GM23338 (cell line): ENCODE measurements at regions not wholly inside any gene's neighbourhood (a gene's known extent, or its start where the extent isn't known, plus 50 kb on each side); places are given as distances from the start of the nearest gene placed in this dataset.

Experiments used
- ATAC-seq: fragments of 200-7000 bp; cut with Tn5 transposase; 3 replicates; pipeline ENCODE4 v1.9.1; 2020
- DNase-seq: peaks from one replicate; pipeline ENCODE4 v3.0.0-alpha.2; 2015; ENCODE audit warnings: low spot score
- H2AFZ ChIP-seq: fragments of 200-600 bp; sonication (generic); 2 replicates; pipeline ENCODE4 v1.8.0; 2016; ENCODE audit warnings: antibody characterized with exemption, mild to moderate bottlenecking, moderate library complexity
- H3F3A ChIP-seq: fragments of 200-600 bp; sonication (generic); replicated peaks from 2 replicates; pipeline ENCODE4 v1.8.0; 2017; ENCODE audit warnings: antibody characterized with exemption, mixed run types, low read depth
- H3K27ac ChIP-seq: fragments of 200-600 bp; sonication (generic); 2 replicates; pipeline ENCODE4 v1.6.1; 2016; ENCODE audit warnings: low read depth
- H3K27me3 ChIP-seq: fragments of 200-600 bp; sonication (generic); 2 replicates; pipeline ENCODE4 v1.8.0; 2016; ENCODE audit warnings: mild to moderate bottlenecking, mixed run types, moderate library complexity; ENCODE audit not compliant: insufficient read depth
- H3K36me3 ChIP-seq: fragments of 200-600 bp; sonication (generic); 2 replicates; pipeline ENCODE4 v1.8.0; 2016; ENCODE audit warnings: mild to moderate bottlenecking; ENCODE audit not compliant: insufficient read depth
- H3K4me1 ChIP-seq: fragments of 200-600 bp; sonication (generic); 2 replicates; pipeline ENCODE4 v1.8.0; 2016; ENCODE audit warnings: mild to moderate bottlenecking, moderate library complexity; ENCODE audit not compliant: insufficient read depth
- H3K4me2 ChIP-seq: fragments of 200-600 bp; sonication (generic); 2 replicates; pipeline ENCODE4 v1.7.1; 2017; ENCODE audit warnings: mixed run types
- H3K4me3 ChIP-seq: fragments of 200-600 bp; sonication (generic); 2 replicates; pipeline ENCODE4 v1.6.1; 2016; ENCODE audit warnings: mixed run types
- H3K79me2 ChIP-seq: fragments of 200-600 bp; sonication (generic); replicated peaks from 2 replicates; pipeline ENCODE4 v1.8.0; 2017; ENCODE audit warnings: mild to moderate bottlenecking; ENCODE audit not compliant: insufficient read depth
- H3K9me2 ChIP-seq: fragments of 200-600 bp; sonication (generic); 2 replicates; pipeline ENCODE4 v1.8.0; 2017; ENCODE audit not compliant: insufficient read depth
- H4K20me1 ChIP-seq: fragments of 200-600 bp; sonication (generic); replicated peaks from 2 replicates; pipeline ENCODE4 v1.8.0; 2017; ENCODE audit warnings: mild to moderate bottlenecking; ENCODE audit not compliant: insufficient read depth
- H3K27ac Mint-ChIP-seq: 2 replicates; pipeline ENCODE4 v1.8.0; 2020; ENCODE audit warnings: inconsistent platforms, mild to moderate bottlenecking, moderate library complexity, mixed read lengths
- H3K27me3 Mint-ChIP-seq: 3 replicates; pipeline ENCODE4 v1.8.0; 2022; ENCODE audit warnings: low read depth, mild to moderate bottlenecking, moderate library complexity, mixed read lengths, inconsistent platforms; ENCODE audit not compliant: insufficient read depth, poor library complexity
- H3K36me3 Mint-ChIP-seq: 3 replicates; pipeline ENCODE4 v1.8.0; 2021; ENCODE audit warnings: low read depth, mild to moderate bottlenecking, inconsistent platforms, moderate library complexity, mixed read lengths
- H3K4me1 Mint-ChIP-seq: 3 replicates; pipeline ENCODE4 v1.8.0; 2020; ENCODE audit warnings: mild to moderate bottlenecking, inconsistent platforms, mixed read lengths
- H3K4me3 Mint-ChIP-seq: 3 replicates; pipeline ENCODE4 v1.8.0; 2021; ENCODE audit warnings: moderate library complexity, mild to moderate bottlenecking, inconsistent platforms, mixed read lengths
- H3K9me3 Mint-ChIP-seq: 3 replicates; pipeline ENCODE4 v1.8.0; 2020; ENCODE audit warnings: moderate library complexity, mild to moderate bottlenecking, inconsistent platforms, mixed read lengths
- CREB1 ChIP-seq: fragments of 250-450 bp; sonication (Bioruptor Pico); IDR thresholded peaks from 2 replicates; pipeline ENCODE4 v1.5.0; 2020; ENCODE audit warnings: low read depth, mild to moderate bottlenecking, moderate library complexity
- CTCF ChIP-seq, 2 experiments: fragments of 200-600 bp in 1 of 2; sonication (generic) in 1 of 2; conservative IDR thresholded peaks; 2 replicates each; pipeline versions ENCODE4 v1.5.1 to v1.6.1; 2016 to 2017; ENCODE audit warnings: antibody characterized with exemption in 2 of 2, low read depth in 2 of 2, mild to moderate bottlenecking in 2 of 2, moderate library complexity in 1 of 2
- ETS1 ChIP-seq: IDR thresholded peaks from 2 replicates; pipeline ENCODE4 v1.6.1; 2016; ENCODE audit warnings: antibody characterized with exemption
- EZH2 ChIP-seq: fragments of 200-600 bp; sonication (generic); IDR thresholded peaks from one replicate; pipeline ENCODE4 v1.8.0; 2017; ENCODE audit warnings: antibody characterized with exemption, mild to moderate bottlenecking, low read depth; ENCODE audit not compliant: unreplicated experiment
- EZH2phosphoT487 ChIP-seq: fragments of 200-600 bp; sonication (generic); IDR thresholded peaks from one replicate; pipeline ENCODE4 v1.8.1; 2018; ENCODE audit warnings: antibody characterized with exemption; ENCODE audit not compliant: unreplicated experiment
- JUNB ChIP-seq: IDR thresholded peaks from one replicate; pipeline ENCODE4 v1.6.1; 2016; ENCODE audit warnings: antibody characterized with exemption; ENCODE audit not compliant: unreplicated experiment
- POLR2AphosphoS5 ChIP-seq: IDR thresholded peaks from 2 replicates; pipeline ENCODE4 v1.6.1; 2016; ENCODE audit warnings: antibody characterized with exemption, low read depth
- REST ChIP-seq: IDR thresholded peaks from one replicate; pipeline ENCODE4 v1.6.1; 2018; ENCODE audit warnings: antibody characterized with exemption; ENCODE audit not compliant: unreplicated experiment
- ZNF114 ChIP-seq: fragments of 250-450 bp; sonication (Bioruptor Pico); IDR thresholded peaks from 2 replicates; pipeline ENCODE4 v1.5.0; 2020; ENCODE audit warnings: mild to moderate bottlenecking, moderate library complexity
- ZNF331 ChIP-seq: fragments of 250-450 bp; sonication (Bioruptor Pico); IDR thresholded peaks from 2 replicates; pipeline ENCODE4 v1.5.0; 2020; ENCODE audit warnings: low read depth, mild to moderate bottlenecking, moderate library complexity
- TF ChIP-seq, protein P1 (sequence below): fragments of 250-450 bp; sonication (Bioruptor Pico); IDR thresholded peaks from 2 replicates; pipeline ENCODE4 v1.5.0; 2020; ENCODE audit warnings: mild to moderate bottlenecking, moderate library complexity

DNA sequence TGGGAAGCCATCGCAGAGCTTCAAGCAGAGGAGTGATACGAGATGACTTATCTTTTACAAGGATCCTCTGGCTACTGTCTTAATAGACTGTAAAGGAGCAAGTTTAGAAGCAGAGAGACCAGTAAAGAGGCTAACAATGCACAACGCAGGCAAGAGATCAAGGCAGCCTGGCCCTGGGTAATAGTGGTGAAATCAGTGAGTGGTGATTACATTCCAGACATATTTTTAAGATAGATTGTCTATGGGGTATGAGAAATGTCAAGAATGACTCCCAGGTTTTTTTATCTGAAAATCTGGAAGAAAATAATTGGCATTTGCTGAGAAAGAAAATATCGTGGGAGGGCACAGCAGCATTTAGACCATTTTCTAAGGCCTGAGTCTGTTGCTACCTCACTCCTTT, 213.6 kb upstream of the HTR1E start:
- H3K9me2 ChIP-seq = no peaks in the 10 kb centered on the region; the same call in none of the 2 replicates
- peaks cover 6% of the 10 kb centered on the region for H3K4me1 Mint-ChIP-seq
- no peaks in the 10 kb centered on the region for H3K36me3 ChIP-seq
- H2AFZ ChIP-seq = peak overlapping the region; percentile 20; the same call in 1 of the 2 replicates
- no peak overlapping the region for H3K4me3 Mint-ChIP-seq
- no peaks in the 10 kb centered on the region; the same call in 1 of the 2 replicates for H3K4me1 ChIP-seq
- H3K4me2 ChIP-seq = no peak overlapping the region
- H3K27me3 Mint-ChIP-seq = no peaks in the 10 kb centered on the region
- no peaks in the 10 kb centered on the region for H3K79me2 ChIP-seq
- DNase-seq = peak; percentile 8
- no peaks in the 10 kb centered on the region for H4K20me1 ChIP-seq
- no peak overlapping the region for H3K4me3 ChIP-seq
- H3K36me3 Mint-ChIP-seq = peaks cover 5% of the 10 kb centered on the region; the same call in 1 of the 3 replicates
- H3K27me3 ChIP-seq = no peaks in the 10 kb centered on the region
- no peak overlapping the region for H3K27ac ChIP-seq
- H3K9me3 Mint-ChIP-seq = peaks cover 6% of the 10 kb centered on the region; the same call in 1 of the 3 replicates
- ATAC-seq = no peak
- peak overlapping the region; percentile 20; the same call in 1 of the 2 replicates for H3K27ac Mint-ChIP-seq
- H3F3A ChIP-seq = no peaks in the 10 kb centered on the region
- TF ChIP-seq JUNB (no peak), ETS1 (no peak), REST (no peak), POLR2AphosphoS5 (no peak), CREB1 (CRISPR knock-in tag) (no peak), ZNF114 (CRISPR knock-in tag) (no peak), EZH2phosphoT487 (no peak), EZH2 (no peak), CTCF (conservative IDR thresholded peaks at IDR 0.05; ENCODE audit: low read depth in 2 of 2) (no peak), ZNF331 (CRISPR knock-in tag) (no peak)
- TF ChIP-seq, protein P1, sequence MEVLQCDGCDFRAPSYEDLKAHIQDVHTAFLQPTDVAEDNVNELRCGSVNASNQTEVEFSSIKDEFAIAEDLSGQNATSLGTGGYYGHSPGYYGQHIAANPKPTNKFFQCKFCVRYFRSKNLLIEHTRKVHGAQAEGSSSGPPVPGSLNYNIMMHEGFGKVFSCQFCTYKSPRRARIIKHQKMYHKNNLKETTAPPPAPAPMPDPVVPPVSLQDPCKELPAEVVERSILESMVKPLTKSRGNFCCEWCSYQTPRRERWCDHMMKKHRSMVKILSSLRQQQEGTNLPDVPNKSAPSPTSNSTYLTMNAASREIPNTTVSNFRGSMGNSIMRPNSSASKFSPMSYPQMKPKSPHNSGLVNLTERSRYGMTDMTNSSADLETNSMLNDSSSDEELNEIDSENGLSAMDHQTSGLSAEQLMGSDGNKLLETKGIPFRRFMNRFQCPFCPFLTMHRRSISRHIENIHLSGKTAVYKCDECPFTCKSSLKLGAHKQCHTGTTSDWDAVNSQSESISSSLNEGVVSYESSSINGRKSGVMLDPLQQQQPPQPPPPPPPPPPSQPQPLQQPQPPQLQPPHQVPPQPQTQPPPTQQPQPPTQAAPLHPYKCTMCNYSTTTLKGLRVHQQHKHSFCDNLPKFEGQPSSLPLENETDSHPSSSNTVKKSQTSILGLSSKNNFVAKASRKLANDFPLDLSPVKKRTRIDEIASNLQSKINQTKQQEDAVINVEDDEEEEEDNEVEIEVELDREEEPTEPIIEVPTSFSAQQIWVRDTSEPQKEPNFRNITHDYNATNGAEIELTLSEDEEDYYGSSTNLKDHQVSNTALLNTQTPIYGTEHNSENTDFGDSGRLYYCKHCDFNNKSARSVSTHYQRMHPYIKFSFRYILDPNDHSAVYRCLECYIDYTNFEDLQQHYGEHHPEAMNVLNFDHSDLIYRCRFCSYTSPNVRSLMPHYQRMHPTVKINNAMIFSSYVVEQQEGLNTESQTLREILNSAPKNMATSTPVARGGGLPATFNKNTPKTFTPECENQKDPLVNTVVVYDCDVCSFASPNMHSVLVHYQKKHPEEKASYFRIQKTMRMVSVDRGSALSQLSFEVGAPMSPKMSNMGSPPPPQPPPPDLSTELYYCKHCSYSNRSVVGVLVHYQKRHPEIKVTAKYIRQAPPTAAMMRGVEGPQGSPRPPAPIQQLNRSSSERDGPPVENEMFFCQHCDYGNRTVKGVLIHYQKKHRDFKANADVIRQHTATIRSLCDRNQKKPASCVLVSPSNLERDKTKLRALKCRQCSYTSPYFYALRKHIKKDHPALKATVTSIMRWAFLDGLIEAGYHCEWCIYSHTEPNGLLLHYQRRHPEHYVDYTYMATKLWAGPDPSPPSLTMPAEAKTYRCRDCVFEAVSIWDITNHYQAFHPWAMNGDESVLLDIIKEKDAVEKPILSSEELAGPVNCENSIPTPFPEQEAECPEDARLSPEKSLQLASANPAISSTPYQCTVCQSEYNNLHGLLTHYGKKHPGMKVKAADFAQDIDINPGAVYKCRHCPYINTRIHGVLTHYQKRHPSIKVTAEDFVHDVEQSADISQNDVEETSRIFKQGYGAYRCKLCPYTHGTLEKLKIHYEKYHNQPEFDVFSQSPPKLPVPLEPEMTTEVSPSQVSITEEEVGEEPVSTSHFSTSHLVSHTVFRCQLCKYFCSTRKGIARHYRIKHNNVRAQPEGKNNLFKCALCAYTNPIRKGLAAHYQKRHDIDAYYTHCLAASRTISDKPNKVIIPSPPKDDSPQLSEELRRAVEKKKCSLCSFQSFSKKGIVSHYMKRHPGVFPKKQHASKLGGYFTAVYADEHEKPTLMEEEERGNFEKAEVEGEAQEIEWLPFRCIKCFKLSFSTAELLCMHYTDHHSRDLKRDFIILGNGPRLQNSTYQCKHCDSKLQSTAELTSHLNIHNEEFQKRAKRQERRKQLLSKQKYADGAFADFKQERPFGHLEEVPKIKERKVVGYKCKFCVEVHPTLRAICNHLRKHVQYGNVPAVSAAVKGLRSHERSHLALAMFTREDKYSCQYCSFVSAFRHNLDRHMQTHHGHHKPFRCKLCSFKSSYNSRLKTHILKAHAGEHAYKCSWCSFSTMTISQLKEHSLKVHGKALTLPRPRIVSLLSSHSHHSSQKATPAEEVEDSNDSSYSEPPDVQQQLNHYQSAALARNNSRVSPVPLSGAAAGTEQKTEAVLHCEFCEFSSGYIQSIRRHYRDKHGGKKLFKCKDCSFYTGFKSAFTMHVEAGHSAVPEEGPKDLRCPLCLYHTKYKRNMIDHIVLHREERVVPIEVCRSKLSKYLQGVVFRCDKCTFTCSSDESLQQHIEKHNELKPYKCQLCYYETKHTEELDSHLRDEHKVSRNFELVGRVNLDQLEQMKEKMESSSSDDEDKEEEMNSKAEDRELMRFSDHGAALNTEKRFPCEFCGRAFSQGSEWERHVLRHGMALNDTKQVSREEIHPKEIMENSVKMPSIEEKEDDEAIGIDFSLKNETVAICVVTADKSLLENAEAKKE (CRISPR knock-in tag) = no peak
